Uterus (tissue), 3 donors: ENCODE measurements at regions not wholly inside any gene's neighbourhood (a gene's known extent, or its start where the extent isn't known, plus 50 kb on each side); places are given as distances from the start of the nearest gene placed in this dataset.

ENCODE experiments used
- DNase-seq, 2 donors: peaks; one replicate each; pipeline ENCODE4 v3.0.0-alpha.2; 2019 to 2020
- H3K27ac ChIP-seq, 2 donors: fragments of 200-600 bp; sonication (generic); 1 replicate in 1 of 2; 2 replicates in 1 of 2; pipeline ENCODE4 v1.5.1; 2016 to 2018
- H3K27me3 ChIP-seq, 2 donors: fragments of 200-600 bp; sonication (generic); one replicate each; pipeline ENCODE4 v1.5.1; 2018 to 2019; ENCODE audit warnings: control low read depth in 1 of 2
- H3K36me3 ChIP-seq, 2 donors: fragments of 200-600 bp; sonication (generic); one replicate each; pipeline ENCODE4 v1.5.1; 2019; ENCODE audit warnings: control low read depth in 1 of 2
- H3K4me1 ChIP-seq, 2 donors: fragments of 200-600 bp; sonication (generic); one replicate each; pipeline ENCODE4 v1.5.1; 2018 to 2019; ENCODE audit warnings: control low read depth in 1 of 2
- H3K4me3 ChIP-seq, 2 donors: fragments of 200-600 bp; sonication (generic); 1 replicate in 1 of 2; 2 replicates in 1 of 2; pipeline ENCODE4 v1.5.1; 2018 to 2019; ENCODE audit warnings: mild to moderate bottlenecking in 1 of 2
- H3K9me3 ChIP-seq, 2 donors: fragments of 200-600 bp; sonication (generic); one replicate each; pipeline ENCODE4 v1.5.1; 2019; ENCODE audit warnings: control low read depth in 1 of 2
- POLR2A ChIP-seq, 2 donors: fragments of 450-650 bp; IDR thresholded peaks; one replicate each; pipeline ENCODE4 v1.6.1; 2016; ENCODE audit warnings: antibody characterized with exemption in 2 of 2, mild to moderate bottlenecking in 1 of 2, moderate library complexity in 1 of 2
- intact Hi-C: fragments of 100-400 bp; cut with DNase I; formaldehyde crosslinking; loops from one replicate; pipeline ENCODE4 v1.15.1; 2023; ENCODE audit warnings: low total_unique reads
- TF ChIP-seq, protein P1 (sequence below), 4 experiments: fragments of 200-600 bp in 2 of 4; fragments of 450-650 bp in 2 of 4; sonication (generic) in 2 of 4; IDR thresholded peaks; one replicate each; pipeline ENCODE4 v1.5.1; 2016 to 2019; ENCODE audit warnings: antibody characterized with exemption in 4 of 4, mild to moderate bottlenecking in 2 of 4, moderate library complexity in 1 of 4
- donor health status: DM: yes; HTN: yes; CAD: no.

DNA sequence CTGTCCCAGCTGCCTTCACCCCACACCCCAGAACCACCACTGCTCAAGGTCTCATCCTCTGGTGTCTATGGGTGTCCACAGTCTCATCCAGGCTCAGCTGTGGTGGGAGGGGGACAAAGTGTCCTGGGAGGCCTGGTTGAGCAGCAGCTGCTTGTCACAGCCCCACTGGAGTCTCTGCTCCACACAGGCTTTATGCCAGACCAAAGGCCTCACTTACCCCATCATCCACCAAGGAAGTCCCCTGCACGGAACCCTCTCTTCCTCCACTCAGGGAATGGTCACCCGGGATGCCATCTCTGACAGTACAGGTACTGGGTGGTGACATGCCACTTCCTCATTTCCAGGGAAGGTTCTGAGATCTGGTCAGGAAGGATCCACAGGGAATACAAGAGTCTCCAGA lies 925.4 kb upstream of the ZNF722 start:
- H3K9me3 ChIP-seq, result no peaks in the 10 kb centered on the region
- intact Hi-C loops, result loop anchor here (10.0 kb wide), 1 partner anchor 58 kb away; no protein-coding TSS in a partner anchor
- TF ChIP-seq POLR2A (IDR thresholded peaks at IDR 0.05), result no peak
- TF ChIP-seq, protein P1, sequence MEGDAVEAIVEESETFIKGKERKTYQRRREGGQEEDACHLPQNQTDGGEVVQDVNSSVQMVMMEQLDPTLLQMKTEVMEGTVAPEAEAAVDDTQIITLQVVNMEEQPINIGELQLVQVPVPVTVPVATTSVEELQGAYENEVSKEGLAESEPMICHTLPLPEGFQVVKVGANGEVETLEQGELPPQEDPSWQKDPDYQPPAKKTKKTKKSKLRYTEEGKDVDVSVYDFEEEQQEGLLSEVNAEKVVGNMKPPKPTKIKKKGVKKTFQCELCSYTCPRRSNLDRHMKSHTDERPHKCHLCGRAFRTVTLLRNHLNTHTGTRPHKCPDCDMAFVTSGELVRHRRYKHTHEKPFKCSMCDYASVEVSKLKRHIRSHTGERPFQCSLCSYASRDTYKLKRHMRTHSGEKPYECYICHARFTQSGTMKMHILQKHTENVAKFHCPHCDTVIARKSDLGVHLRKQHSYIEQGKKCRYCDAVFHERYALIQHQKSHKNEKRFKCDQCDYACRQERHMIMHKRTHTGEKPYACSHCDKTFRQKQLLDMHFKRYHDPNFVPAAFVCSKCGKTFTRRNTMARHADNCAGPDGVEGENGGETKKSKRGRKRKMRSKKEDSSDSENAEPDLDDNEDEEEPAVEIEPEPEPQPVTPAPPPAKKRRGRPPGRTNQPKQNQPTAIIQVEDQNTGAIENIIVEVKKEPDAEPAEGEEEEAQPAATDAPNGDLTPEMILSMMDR (IDR thresholded peaks at IDR 0.05), result no peak
- DNase-seq, result no peak
- no peak overlapping the region for H3K27ac ChIP-seq
- no peak overlapping the region for H3K4me3 ChIP-seq
- H3K4me1 ChIP-seq, result no peaks in the 10 kb centered on the region
- no peaks in the 10 kb centered on the region for H3K36me3 ChIP-seq
- no peaks in the 10 kb centered on the region for H3K27me3 ChIP-seq

DNA sequence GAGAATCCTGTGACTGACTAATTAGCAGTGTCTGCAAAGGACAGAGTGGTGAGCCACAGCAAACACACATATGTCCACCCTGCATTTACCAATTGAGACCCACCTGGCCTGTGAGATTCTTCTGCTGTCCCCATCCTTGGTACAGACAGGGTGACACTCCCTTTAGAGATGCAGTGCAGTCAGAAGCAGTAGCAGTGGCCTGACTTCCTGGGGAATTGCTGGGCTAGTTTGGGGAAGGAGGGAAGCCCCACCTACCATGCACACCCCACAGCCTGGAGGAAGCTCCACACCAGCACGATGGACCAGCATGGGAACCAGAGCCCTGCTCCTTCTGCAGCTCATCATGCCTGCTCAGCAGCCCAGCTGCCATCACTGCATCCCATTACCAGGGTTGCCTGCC lies 924.9 kb upstream of the ZNF722 start:
- Histone ChIP-seq H3K27me3 (no peaks in the 10 kb centered on the region), H3K36me3 (no peaks in the 10 kb centered on the region), H3K4me1 (no peaks in the 10 kb centered on the region), H3K9me3 (no peaks in the 10 kb centered on the region), H3K4me3 (no peak overlapping the region), H3K27ac (no peak overlapping the region)
- intact Hi-C loops, result loop anchor here (10.0 kb wide), 1 partner anchor 59 kb away; no protein-coding TSS in a partner anchor
- DNase-seq, result no peak
- TF ChIP-seq, protein P1 (IDR thresholded peaks at IDR 0.05), result no peak
- no peak for TF ChIP-seq POLR2A (IDR thresholded peaks at IDR 0.05)

DNA sequence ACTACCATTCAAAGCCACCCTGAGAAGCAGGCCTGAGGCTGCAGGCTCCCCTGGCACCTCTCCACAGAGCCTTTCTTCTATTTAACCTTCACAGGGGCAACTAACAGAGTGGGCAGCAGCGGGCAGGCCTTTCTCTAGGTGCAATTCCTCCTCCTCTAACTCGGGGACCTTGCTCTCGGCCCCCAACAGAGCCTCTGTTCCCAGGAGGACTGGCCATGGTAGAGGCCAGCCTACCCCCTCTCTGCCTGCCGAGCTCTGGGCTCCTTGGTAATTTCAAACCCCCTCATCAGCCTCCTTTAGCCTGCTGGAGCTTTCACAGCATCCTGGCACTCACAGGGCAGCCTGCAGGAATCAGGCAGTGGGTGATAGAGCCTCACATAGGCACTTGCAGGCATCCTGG lies 920.8 kb upstream of the ZNF722 start:
- H3K27me3 ChIP-seq, result no peaks in the 10 kb centered on the region
- no peak for DNase-seq
- intact Hi-C loops, result loop anchor here (10.0 kb wide), 1 partner anchor 63 kb away; no protein-coding TSS in a partner anchor
- H3K27ac ChIP-seq, result no peak overlapping the region
- no peaks in the 10 kb centered on the region for H3K9me3 ChIP-seq
- no peaks in the 10 kb centered on the region for H3K36me3 ChIP-seq
- H3K4me1 ChIP-seq, result no peaks in the 10 kb centered on the region
- TF ChIP-seq, protein P1 (IDR thresholded peaks at IDR 0.05), result no peak
- TF ChIP-seq POLR2A (IDR thresholded peaks at IDR 0.05), result no peak
- no peak overlapping the region for H3K4me3 ChIP-seq

DNA sequence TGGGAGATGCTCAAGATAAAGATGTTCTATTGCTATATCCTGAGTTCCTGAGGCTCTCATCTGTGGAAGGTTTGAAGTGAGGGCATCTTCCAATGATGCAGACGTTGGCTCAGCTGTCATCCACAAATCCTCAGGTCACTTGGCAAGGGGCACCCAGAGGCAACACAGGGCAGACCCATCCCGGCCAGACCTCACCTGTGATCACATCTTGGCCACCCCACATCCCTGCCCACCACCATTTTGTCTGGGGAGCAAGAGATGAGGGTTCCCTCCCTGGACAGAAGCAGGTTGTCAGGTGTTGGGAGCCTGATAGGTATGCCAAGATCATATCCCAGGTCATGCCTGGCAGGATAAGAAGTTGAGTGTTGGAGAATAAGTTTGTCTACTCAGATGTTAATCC lies 918.2 kb upstream of the ZNF722 start:
- Histone ChIP-seq H3K4me3 (no peak overlapping the region), H3K27ac (no peak overlapping the region), H3K36me3 (no peaks in the 10 kb centered on the region), H3K4me1 (no peaks in the 10 kb centered on the region), H3K9me3 (no peaks in the 10 kb centered on the region), H3K27me3 (no peaks in the 10 kb centered on the region)
- TF ChIP-seq, protein P1 (IDR thresholded peaks at IDR 0.05), result no peak
- TF ChIP-seq POLR2A (IDR thresholded peaks at IDR 0.05), result no peak
- DNase-seq, result no peak
- intact Hi-C loops, result no loop called here

DNA sequence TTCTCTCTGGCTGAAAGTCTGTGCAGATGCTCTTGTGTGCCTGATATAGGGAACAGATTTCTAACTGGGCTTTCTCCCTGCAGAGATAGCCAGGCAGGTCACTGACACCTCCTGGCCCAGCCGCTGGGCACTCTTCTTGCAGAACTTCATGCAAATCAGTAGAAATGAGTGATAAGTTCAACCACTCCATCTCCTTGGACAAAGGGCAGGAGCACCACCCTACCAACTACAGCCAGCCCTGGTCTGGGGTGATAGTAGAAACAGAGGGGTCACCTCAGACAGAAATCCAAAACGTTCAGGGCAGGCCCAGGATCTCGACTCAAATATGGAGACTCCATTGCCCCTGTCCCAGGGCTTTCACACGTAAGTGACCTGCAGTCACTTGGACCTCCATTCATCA lies 917.8 kb upstream of the ZNF722 start:
- Histone ChIP-seq H3K9me3 (no peaks in the 10 kb centered on the region), H3K36me3 (no peaks in the 10 kb centered on the region), H3K4me3 (no peak overlapping the region), H3K4me1 (no peaks in the 10 kb centered on the region), H3K27ac (no peak overlapping the region), H3K27me3 (no peaks in the 10 kb centered on the region)
- no peak for DNase-seq
- TF ChIP-seq, protein P1 (IDR thresholded peaks at IDR 0.05), result no peak
- no peak for TF ChIP-seq POLR2A (IDR thresholded peaks at IDR 0.05)
- intact Hi-C loops, result no loop called here
